Body of pancreas (tissue), 4 donors: ENCODE measurements at regions not wholly inside any gene's neighbourhood (a gene's known extent, or its start where the extent isn't known, plus 50 kb on each side); places are given as distances from the start of the nearest gene placed in this dataset.

ENCODE experiments used
- CTCF ChIP-seq, 7 experiments: fragments of 450-650 bp in 4 of 7; fragments of 200-600 bp in 3 of 7; sonication (generic) in 3 of 7; IDR thresholded peaks; one replicate each; pipeline ENCODE4 v1.5.1; 2016 to 2019; ENCODE audit warnings: antibody characterized with exemption in 7 of 7
- POLR2A ChIP-seq, 3 donors: fragments of 450-650 bp; IDR thresholded peaks; one replicate each; pipeline ENCODE4 v1.6.1; 2016; ENCODE audit warnings: antibody characterized with exemption in 3 of 3, mild to moderate bottlenecking in 2 of 3

GRCh38 chr17:63308272-63308671, 137.8 kb downstream of the CYB561 start:
- TF ChIP-seq CTCF (IDR thresholded peaks at IDR 0.05): no peak
- no peak for TF ChIP-seq POLR2A (IDR thresholded peaks at IDR 0.05)
